Suppressor macrophage (primary cell): ENCODE measurements at regions not wholly inside any gene's neighbourhood (a gene's known extent, or its start where the extent isn't known, plus 50 kb on each side); places are given as distances from the start of the nearest gene placed in this dataset.

Experiments used
- DNase-seq, 4 experiments: peaks; one replicate each; pipeline ENCODE4 v3.0.0-alpha.2; 2020 to 2022

DNA sequence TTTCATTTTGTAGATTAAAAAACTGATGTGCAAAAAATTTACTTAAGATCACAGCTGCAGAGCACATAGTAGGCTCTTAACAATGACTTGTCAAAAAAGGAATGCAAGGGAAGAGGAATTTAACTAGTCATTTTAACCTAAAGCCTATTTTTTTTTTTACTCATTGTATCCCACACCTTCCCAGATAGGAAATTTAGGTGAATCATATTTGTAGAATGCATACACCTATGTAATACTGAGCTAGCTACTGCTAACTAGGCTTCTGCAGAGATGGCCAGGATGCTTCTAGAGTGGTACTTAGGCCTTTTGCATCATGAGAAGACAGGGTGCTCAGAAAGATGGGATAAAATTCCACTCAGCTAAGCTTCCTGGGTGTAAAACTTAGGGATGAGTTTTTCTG, 387.3 kb downstream of the AASDHPPT start:
- no peak for DNase-seq

- no peak for DNase-seq
Observed at GRCh38 chr11:106466521-106467080, 389.1 kb downstream of the AASDHPPT start.

DNA sequence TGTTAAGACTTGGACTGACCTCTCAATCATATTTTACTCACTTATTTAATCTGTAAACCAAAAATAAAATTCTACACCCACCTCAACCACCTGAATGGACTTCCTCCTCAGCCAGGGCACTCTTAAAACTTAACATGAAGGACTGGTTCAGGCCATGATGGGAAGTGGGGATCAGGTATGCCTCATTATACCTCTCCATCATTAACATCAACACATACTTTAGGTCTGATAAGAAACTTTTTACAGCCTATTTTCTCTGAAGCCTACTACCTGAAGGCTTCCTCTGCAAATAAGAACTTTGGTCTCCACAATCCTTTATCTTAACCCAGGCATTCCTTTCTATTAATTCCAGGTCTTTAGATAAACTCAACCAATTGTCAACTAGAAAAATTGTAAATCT, 390.0 kb downstream of the AASDHPPT start:
- DNase-seq, result no peak

DNA sequence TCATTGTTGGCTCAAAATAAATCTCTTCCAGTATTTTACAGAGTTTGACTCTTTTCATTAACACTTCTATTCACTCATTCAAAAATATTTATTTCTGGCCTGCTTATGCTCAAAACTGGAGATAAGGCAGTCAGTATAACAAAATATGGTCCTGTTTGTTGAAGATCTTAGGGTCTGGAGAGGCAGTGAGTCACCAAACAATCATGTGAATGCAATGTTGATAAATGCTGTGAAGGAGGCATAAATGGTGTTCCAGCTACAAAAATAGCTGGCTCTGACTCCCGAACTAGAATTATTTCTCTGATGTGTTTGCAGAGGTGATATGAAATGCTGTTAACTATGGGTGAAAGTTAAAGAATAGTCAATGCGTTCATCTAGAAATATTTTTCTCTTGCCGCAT, 390.6 kb downstream of the AASDHPPT start:
- DNase-seq, result no peak

GRCh38 chr11:106468531-106468930, 391.1 kb downstream of the AASDHPPT start:
- no peak for DNase-seq

DNA sequence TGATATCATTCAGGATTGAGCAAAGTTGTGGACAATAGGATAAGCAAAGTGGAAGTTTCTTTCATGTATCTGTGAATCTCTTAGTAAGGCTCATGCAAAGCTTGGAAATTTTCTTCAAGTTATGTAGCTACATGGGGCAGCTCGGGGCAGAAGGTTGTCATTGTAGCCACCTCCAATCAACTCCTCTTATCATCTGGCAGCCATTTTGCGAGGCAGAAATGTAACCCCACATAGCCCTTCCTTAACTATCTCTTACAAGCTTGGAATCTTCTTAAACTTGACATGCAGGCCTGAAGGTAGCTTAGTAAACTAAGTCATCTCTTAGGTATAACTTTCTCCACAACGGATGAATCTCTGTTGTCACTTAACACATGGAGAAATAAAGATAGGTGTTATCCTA, 392.8 kb downstream of the AASDHPPT start:
- DNase-seq, result no peak

DNA sequence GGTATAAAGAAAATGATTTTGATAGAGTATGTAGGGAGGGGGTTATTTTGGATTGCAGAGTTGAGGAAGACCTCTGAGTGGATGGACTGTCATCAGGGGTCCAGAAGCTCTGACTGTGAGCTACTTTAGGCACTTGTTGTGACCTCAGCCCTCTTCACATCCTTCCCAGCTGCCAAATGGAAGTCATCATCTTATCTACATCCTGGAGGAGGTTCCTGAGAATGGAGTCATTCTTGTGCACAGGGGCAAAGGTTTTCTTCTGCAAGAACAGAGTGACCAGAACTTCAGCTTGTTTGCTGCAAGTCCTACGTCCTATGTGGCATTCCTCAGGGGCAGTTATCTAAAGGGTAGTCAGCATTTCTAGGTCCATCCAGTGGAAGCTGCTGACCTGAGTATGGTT, 393.8 kb downstream of the AASDHPPT start:
- no peak for DNase-seq

- no peak for DNase-seq
Observed at GRCh38 chr11:106473089-106473722, 395.7 kb downstream of the AASDHPPT start.

DNA sequence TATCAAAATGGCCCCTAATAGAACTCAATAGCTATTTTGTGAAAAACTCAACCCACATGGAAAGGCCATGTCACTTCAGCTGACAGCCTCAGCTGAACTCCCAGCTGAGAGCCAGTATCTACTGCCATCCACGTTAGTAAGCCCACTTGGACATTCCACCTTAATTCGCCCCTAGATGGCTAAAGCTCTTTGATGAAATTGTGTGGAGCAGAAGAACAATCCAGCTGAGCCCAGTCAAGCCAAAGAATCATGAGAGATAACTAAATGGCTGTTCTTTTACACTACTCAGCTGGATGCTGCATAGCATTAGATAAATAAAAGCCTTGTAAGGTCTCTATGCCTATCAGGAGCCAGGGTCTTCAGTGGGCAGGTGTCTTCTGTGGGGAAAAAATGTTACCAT, 396.8 kb downstream of the AASDHPPT start:
- no peak for DNase-seq

DNA sequence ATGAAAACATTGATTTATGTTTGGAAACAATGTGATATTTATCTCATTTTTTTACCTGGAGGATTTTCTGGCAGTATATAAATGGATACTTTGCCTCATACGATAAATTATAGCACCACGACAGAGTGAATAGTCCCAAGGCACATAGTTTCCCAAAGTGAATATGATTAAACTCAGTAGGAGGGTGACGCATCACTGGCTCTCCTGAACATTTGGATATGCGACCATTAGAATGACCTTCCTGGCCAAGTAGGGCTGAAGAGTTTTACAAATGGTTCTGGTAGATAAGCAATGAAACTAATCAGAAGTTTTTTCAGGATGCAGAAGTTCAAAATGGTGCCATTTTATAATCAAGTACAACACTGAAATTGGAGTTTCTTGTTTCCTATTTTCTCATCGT, 397.7 kb downstream of the AASDHPPT start:
- DNase-seq, result no peak

- no peak for DNase-seq
Observed at GRCh38 chr11:106477776-106478175, 400.3 kb downstream of the AASDHPPT start.

DNA sequence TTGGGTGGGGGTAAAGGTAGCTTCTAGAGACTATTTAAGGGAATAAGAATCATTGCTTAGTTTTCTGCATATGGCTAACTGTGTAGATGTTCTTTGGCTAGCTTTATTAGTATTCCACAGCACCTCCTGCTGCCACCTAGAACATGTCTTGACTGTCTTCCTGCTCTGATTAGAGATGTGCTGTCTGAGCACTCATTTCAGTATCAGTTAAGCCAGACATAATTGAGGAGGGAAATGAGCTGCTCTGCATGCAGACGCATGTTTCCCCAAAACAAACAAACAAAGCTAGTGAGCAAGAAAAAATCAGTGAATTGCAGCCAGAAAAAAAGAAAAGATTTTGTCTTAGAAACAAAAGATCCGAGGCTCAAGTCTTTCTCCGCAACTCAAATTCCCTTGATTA, 402.2 kb downstream of the AASDHPPT start:
- no peak for DNase-seq

GRCh38 chr11:106480581-106481190, 403.2 kb downstream of the AASDHPPT start:
- DNase-seq, result no peak

DNA sequence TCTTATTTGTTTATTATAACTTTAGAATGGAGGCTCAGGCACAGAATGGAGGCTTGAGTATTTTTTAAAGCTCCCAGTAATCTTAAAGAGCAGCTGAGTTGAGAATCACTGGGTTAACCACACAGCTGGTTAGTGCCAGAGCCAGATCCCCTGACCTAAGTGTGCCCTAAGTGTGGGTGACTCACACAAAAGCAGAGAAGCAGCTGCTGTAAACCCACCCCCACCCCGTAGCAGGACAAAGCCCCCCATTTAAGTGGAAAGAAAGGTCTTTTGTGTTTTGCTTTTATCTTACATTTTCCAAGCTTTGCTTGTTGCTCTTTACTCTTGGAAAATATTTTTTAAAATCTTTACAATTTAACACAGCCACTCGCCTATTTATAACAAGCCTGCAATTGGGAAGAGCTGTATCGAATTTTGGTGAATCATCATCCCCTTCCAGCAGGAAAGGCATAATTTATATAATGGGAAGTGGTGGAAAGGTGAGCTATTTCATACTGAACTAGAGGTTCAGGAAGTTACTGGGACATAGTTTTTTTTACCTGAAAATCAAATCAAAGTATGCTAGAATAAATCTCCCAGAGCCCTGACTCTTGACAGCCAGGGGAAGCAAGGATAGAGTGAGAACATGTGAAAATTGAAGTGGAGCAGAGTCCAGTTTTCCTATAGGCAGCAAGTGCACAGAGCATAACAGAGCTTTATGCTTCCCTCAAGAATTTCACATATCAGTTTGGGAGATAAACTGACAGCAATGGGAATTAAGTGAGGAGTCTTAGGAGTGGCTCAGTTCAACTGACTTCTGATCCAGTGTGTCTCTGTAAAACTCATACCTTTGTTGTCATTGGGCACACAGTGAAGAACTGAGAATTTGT, 405.7 kb downstream of the AASDHPPT start:
- DNase-seq, result no peak

DNA sequence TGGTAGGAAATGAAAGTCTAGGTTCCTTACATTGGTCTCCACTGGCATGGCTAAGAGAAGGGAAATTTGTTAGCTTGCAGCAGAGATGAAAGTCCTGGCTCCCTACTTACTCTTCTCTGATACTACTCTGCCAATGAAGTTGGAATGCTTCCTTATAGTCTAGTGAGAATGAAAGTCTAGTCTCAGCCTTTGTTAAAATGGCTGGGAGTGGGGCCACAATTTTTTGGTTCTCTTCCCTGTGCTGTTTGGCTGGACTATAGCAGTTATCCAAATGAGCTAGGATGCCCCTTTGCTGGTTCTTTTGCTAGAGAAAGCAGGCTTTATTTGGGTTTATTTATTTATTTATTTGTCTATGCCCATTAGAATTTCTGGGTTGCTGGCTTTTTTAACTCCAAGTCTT, 414.3 kb downstream of the AASDHPPT start:
- no peak for DNase-seq

GRCh38 chr11:106493751-106494150, 416.3 kb downstream of the AASDHPPT start:
- DNase-seq, result no peak

- DNase-seq, result no peak
Observed at GRCh38 chr11:106495046-106495445, 417.6 kb downstream of the AASDHPPT start.

- DNase-seq, result no peak
Observed at GRCh38 chr11:106496677-106497076, 419.2 kb downstream of the AASDHPPT start.

DNA sequence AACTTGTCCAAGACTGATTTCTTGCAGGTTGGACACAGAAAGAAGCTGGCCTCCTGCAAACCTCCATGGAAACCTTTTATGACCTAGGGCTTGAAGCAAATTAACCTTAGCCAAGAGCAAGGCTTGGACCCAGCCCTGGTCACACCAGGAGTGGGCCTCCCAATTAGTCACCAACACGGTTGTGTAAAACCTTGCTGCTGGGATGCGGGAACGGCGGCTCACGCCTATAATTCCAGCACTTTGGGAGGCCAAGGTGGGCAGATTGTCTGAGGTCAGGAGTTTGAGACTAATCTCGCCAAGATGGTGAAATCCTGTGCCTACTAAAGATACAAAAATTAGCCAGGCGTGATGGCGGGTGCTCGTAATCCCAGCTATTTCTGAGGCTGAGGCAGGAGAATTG, 419.9 kb downstream of the AASDHPPT start:
- DNase-seq, result no peak

GRCh38 chr11:106497822-106498221, 420.4 kb downstream of the AASDHPPT start:
- DNase-seq, result no peak

- DNase-seq, result no peak
Observed at GRCh38 chr11:106503901-106504300, 426.4 kb downstream of the AASDHPPT start.

DNA sequence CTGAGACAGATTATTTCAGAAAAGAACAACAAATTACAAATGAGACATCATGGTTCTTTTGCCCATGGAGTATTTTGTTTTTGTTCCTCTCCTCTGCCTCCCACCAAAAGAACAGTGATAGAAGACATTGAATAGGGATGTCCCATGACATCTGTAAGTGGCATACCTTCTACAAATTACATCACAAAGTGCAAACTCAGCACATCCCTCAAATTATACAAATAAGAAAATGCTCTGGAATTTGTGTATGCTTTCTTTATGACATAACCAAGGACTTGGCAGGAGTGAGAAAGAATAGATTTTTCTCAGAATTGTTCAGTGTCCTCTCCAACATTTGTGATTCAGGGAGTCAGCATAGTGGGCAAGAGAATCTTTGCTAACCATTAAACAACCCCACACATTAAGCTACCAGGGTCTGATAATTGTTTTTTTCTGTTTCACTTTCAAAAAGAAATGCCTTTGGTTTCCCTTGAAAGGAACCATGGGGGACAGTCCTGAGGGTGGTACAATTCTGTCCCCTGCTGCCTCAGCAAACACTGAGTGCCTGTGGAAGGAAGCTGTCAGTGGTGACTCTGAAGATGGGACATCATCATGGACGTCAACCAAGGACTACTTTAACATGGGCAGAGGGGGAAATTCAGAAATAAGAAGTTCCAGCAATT, 430.3 kb downstream of the AASDHPPT start:
- no peak for DNase-seq

DNA sequence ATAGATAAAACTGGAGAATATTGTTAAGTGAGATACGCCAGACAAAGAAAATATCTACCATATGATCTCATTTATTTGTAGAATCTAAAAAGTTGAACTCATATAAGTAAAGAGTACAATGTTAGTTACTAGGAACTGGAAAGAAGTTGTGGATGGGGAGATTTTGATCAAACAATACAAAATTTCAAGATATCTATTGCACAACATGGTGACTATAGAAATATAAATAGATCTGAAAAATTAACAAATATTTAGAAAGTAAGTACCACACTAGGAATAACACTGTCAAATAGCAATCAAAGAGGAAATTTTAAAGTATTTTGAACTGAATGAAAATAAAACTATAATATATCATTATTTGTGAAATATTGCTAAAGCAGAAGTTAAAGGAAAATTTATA, 437.2 kb downstream of the AASDHPPT start:
- no peak for DNase-seq
